H1 (cell line): ENCODE measurements at regions not wholly inside any gene's neighbourhood (a gene's known extent, or its start where the extent isn't known, plus 50 kb on each side); places are given as distances from the start of the nearest gene placed in this dataset.
A peak's percentile ranks its signal among the peaks of the same experiment; 100 is the strongest.

ENCODE experiments used
- CTCF ChIA-PET: fragments of 300-600 bp; sonication (Branson Sonifier 250); formaldehyde crosslinking; loops from one replicate; lab custom pipeline; 2021; ENCODE audit not compliant: partially characterized antibody; lab: Charles Lee
- POLR2A ChIA-PET: fragments of 300-600 bp; sonication (Branson Sonifier 250); formaldehyde crosslinking; loops from one replicate; lab custom pipeline; 2021; ENCODE audit warnings: inconsistent platforms; ENCODE audit not compliant: partially characterized antibody; lab: Charles Lee
- DNase-seq, 2 experiments: peaks; one replicate each; pipeline versions ENCODE4 v3.0.0 to v3.0.0-alpha.2; 2010 to 2022; ENCODE audit warnings: low spot score in 2 of 2, low read depth in 1 of 2, mixed read lengths in 1 of 2
- FAIRE-seq: peaks from 2 replicates; lab custom pipeline; 2011; peaks lifted over from hg19 to GRCh38; lab: Jason Lieb, UNC
- H2AFZ ChIP-seq: 2 replicates; pipeline ENCODE4 v1.8.1; 2012; ENCODE audit warnings: low read length, inconsistent platforms
- H2AK5ac ChIP-seq: 2 replicates; pipeline ENCODE4 v1.6.1; 2013; ENCODE audit warnings: low read depth, low read length
- H2BK120ac ChIP-seq: replicated peaks from 2 replicates; pipeline ENCODE3; 2013; ENCODE audit warnings: low read depth, low read length, inconsistent platforms
- H2BK12ac ChIP-seq: 2 replicates; pipeline ENCODE4 v1.6.1; 2013; ENCODE audit warnings: low read depth, low read length
- H2BK15ac ChIP-seq: 2 replicates; pipeline ENCODE4 v1.6.1; 2013; ENCODE audit warnings: low read length
- H2BK20ac ChIP-seq: 2 replicates; pipeline ENCODE4 v1.6.1; 2013; ENCODE audit warnings: low read length
- H2BK5ac ChIP-seq: 2 replicates; pipeline ENCODE4 v1.6.1; 2013; ENCODE audit warnings: low read depth, low read length
- H3K14ac ChIP-seq: 2 replicates; pipeline ENCODE4 v1.6.1; 2013; ENCODE audit warnings: inconsistent platforms; ENCODE audit not compliant: insufficient read length
- H3K18ac ChIP-seq: 2 replicates; pipeline ENCODE4 v1.6.1; 2013; ENCODE audit warnings: low read length; ENCODE audit errors: extremely low read depth
- H3K23ac ChIP-seq: 2 replicates; pipeline ENCODE4 v1.6.1; 2013; ENCODE audit warnings: inconsistent platforms; ENCODE audit not compliant: insufficient read length
- H3K23me2 ChIP-seq: 2 replicates; pipeline ENCODE4 v1.6.1; 2013; ENCODE audit warnings: low read depth, low read length
- H3K27ac ChIP-seq: 2 replicates; pipeline ENCODE4 v1.6.1; 2011; ENCODE audit warnings: low read depth, low read length, inconsistent platforms
- H3K27me3 ChIP-seq, 4 experiments: replicated peaks in 1 of 4; 1 replicate in 1 of 4; 2 replicates in 3 of 4; pipeline versions ENCODE4 v1.6.1 to v1.8.1; 2011 to 2013; ENCODE audit warnings: low read length in 3 of 4, mild to moderate bottlenecking in 3 of 4, inconsistent platforms in 2 of 4, mixed read lengths in 2 of 4, moderate library complexity in 1 of 4; ENCODE audit not compliant: control insufficient read depth in 3 of 4, insufficient read depth in 3 of 4; ENCODE audit errors: extremely low read depth in 1 of 4
- H3K36me3 ChIP-seq, 4 experiments: 2 replicates each; pipeline versions ENCODE4 v1.6.1 to v1.8.1; 2011 to 2013; ENCODE audit warnings: mild to moderate bottlenecking in 4 of 4, low read length in 3 of 4, moderate library complexity in 2 of 4, control low read depth in 1 of 4, inconsistent platforms in 1 of 4; ENCODE audit not compliant: insufficient read depth in 4 of 4, control insufficient read depth in 2 of 4
- H3K4ac ChIP-seq: replicated peaks from 2 replicates; pipeline ENCODE3; 2013; ENCODE audit warnings: low read length, low read depth, mixed read lengths, inconsistent platforms; ENCODE audit not compliant: insufficient read length
- H3K4me1 ChIP-seq, 4 experiments: replicated peaks in 1 of 4; 1 replicate in 1 of 4; 2 replicates in 3 of 4; pipeline versions ENCODE4 v1.6.1 to v1.8.1; 2011 to 2013; ENCODE audit warnings: low read length in 3 of 4, inconsistent platforms in 2 of 4, mixed read lengths in 1 of 4; ENCODE audit not compliant: insufficient read depth in 4 of 4, control insufficient read depth in 3 of 4
- H3K4me2 ChIP-seq, 2 experiments: 2 replicates each; pipeline versions ENCODE4 v1.6.1 to v1.8.1; 2011 to 2013; ENCODE audit warnings: low read depth in 2 of 2, low read length in 2 of 2, control low read depth in 1 of 2, inconsistent platforms in 1 of 2, mild to moderate bottlenecking in 1 of 2; ENCODE audit not compliant: insufficient read depth in 1 of 2
- H3K4me3 ChIP-seq, 4 experiments: fragments of 200-600, 300-600 bp in 1 of 4; sonication (generic), shearing (Covaris generic), sonication (Bioruptor Twin) in 1 of 4; 2 replicates each; pipeline versions ENCODE4 v1.5.1 to v1.8.1; 2011 to 2016; ENCODE audit warnings: low read length in 4 of 4, low read depth in 3 of 4, control low read depth in 2 of 4, inconsistent platforms in 2 of 4, mild to moderate bottlenecking in 2 of 4, mixed read lengths in 1 of 4, moderate library complexity in 1 of 4; ENCODE audit not compliant: insufficient read depth in 2 of 4; ENCODE audit errors: extremely low read depth in 1 of 4
- H3K56ac ChIP-seq: replicated peaks from 2 replicates; pipeline ENCODE3; 2013; ENCODE audit warnings: low read depth, mild to moderate bottlenecking, mixed read lengths, low read length, inconsistent platforms; ENCODE audit not compliant: insufficient read length
- H3K79me1 ChIP-seq: 2 replicates; pipeline ENCODE4 v1.6.1; 2013; ENCODE audit warnings: low read depth, low read length, control low read depth
- H3K79me2 ChIP-seq, 2 experiments: 2 replicates each; pipeline versions ENCODE4 v1.6.1 to v1.8.1; 2012 to 2013; ENCODE audit warnings: low read length in 2 of 2, mild to moderate bottlenecking in 2 of 2, inconsistent platforms in 1 of 2; ENCODE audit not compliant: insufficient read depth in 2 of 2, control insufficient read depth in 1 of 2
- H3K9ac ChIP-seq, 4 experiments: replicated peaks in 1 of 4; 1 replicate in 1 of 4; 2 replicates in 3 of 4; pipeline versions ENCODE4 v1.6.1 to v1.8.1; 2011 to 2013; ENCODE audit warnings: low read depth in 3 of 4, low read length in 3 of 4, control low read depth in 2 of 4, mild to moderate bottlenecking in 2 of 4, moderate library complexity in 2 of 4, inconsistent platforms in 1 of 4; ENCODE audit errors: extremely low read depth in 1 of 4
- H3K9me3 ChIP-seq, 2 experiments: 2 replicates each; pipeline versions ENCODE4 v1.6.1 to v1.8.1; 2012 to 2013; ENCODE audit warnings: mild to moderate bottlenecking in 2 of 2, moderate library complexity in 2 of 2, control low read depth in 1 of 2, inconsistent platforms in 1 of 2, low read depth in 1 of 2, low read length in 1 of 2, mixed read lengths in 1 of 2; ENCODE audit not compliant: insufficient read depth in 2 of 2
- H4K20me1 ChIP-seq, 2 experiments: replicated peaks in 1 of 2; 2 replicates each; pipeline versions ENCODE3 to v1.8.1; 2011 to 2013; ENCODE audit warnings: inconsistent platforms in 2 of 2, low read length in 2 of 2, mild to moderate bottlenecking in 1 of 2; ENCODE audit not compliant: insufficient read depth in 2 of 2, control insufficient read depth in 1 of 2
- H4K5ac ChIP-seq: 2 replicates; pipeline ENCODE4 v1.6.1; 2013; ENCODE audit warnings: low read length, low read depth, mixed read lengths, inconsistent platforms; ENCODE audit not compliant: insufficient read length
- H4K8ac ChIP-seq: 2 replicates; pipeline ENCODE4 v1.8.0; 2013; ENCODE audit warnings: mild to moderate bottlenecking, moderate library complexity, low read length, inconsistent platforms; ENCODE audit not compliant: insufficient read depth; ENCODE audit errors: extremely low read depth
- H4K91ac ChIP-seq: replicated peaks from 2 replicates; pipeline ENCODE3; 2013; ENCODE audit warnings: low read length, mixed read lengths, inconsistent platforms; ENCODE audit not compliant: insufficient read length
- ASH2L ChIP-seq: fragments of 200-600, 300-600 bp; sonication (generic); IDR thresholded peaks from one replicate; pipeline ENCODE4 v1.7.1; 2017; ENCODE audit warnings: low read length
- BACH1 ChIP-seq: IDR thresholded peaks from 2 replicates; pipeline ENCODE4 v1.6.1; 2012; ENCODE audit warnings: low read length, improper control_type of control experiment
- HDAC2 ChIP-seq, 2 experiments: fragments of 300-600 bp in 1 of 2; sonication (generic) in 1 of 2; IDR thresholded peaks; 2 replicates each; pipeline ENCODE4 v1.6.1; 2011 to 2012; ENCODE audit warnings: low read depth in 2 of 2, low read length in 2 of 2, mild to moderate bottlenecking in 2 of 2, moderate library complexity in 2 of 2, borderline replicate concordance in 1 of 2, inconsistent platforms in 1 of 2
- MAFK ChIP-seq: IDR thresholded peaks from 2 replicates; pipeline ENCODE4 v1.6.1; 2012; ENCODE audit warnings: low read depth, mild to moderate bottlenecking, improper control_type of control experiment, low read length
- RFX5 ChIP-seq: IDR thresholded peaks from 2 replicates; pipeline ENCODE4 v1.6.1; 2011; ENCODE audit warnings: low read depth, low read length, improper control_type of control experiment, borderline replicate concordance
- SP1 ChIP-seq: IDR thresholded peaks from 2 replicates; pipeline ENCODE4 v1.6.1; 2011; ENCODE audit warnings: low read depth, low read length
- ZNF274 ChIP-seq: IDR thresholded peaks from 2 replicates; pipeline ENCODE4 v1.7.0; 2012; ENCODE audit warnings: low read length, borderline replicate concordance; ENCODE audit errors: extremely low read depth
- WGBS, 2 experiments: shearing (Covaris generic) in 1 of 2; methylation state at CpG; one replicate each; pipeline versions ENCODE4 v1.1.6 to v1.1.7; 2013 to 2015; ENCODE audit warnings: low lambda C conversion rate in 2 of 2, mixed read lengths in 2 of 2, inconsistent platforms in 1 of 2, low coverage in 1 of 2, missing lambda C conversion rate in 1 of 2; ENCODE audit not compliant: insufficient replicate concordance in 2 of 2, insufficient coverage in 1 of 2, insufficient read length in 1 of 2; ENCODE audit errors: extremely low coverage in 1 of 2, missing lambda C conversion rate in 1 of 2; 5-methylcytosine and 5-hydroxymethylcytosine counted together

DNA sequence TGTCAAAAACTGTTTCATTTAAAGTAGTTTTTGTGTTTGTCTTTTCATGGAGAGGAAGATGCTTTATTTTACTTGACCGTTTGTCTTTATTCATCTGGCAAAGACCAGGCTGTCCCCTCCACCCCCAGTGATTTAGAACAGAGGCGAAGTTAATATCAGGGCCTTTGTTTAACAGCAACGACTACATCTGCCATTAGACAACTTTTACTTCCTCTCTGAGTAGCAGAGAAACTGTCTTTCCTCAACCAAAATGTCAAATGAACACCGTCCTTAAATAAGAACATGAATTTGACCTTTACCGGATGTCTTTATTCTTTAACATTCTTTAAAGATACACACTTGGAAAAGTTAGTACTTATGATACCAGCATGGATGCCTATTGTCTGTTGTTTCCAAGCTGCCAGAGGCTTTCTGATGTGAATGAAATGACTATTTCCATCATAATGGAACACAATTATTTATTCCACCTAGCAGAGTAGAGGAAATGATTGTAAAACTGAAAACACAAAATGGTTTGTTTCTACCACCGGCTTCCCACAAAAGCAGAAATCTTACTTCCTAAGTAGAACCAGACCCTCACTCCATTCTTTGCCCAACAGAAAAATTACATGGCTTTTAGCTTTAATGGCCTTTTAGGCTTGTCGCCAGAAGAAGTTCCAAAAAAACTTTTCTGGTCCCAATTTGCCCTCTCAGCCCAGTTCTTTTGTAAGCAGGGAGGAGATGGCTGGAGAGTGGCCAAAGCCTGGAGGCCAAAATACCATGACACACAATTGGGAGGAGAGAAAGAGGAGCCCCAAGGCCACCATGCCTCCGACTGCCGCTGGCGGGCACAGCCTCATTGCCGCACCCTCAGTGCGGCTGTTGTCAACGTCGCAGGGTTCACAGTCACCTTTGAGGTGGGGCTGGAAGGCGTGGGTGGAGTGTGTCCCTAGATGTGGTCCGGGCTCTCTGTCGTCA, 168.5 kb downstream of the TEX36 start:
- Histone ChIP-seq H3K23me2 (no peaks in the 10 kb centered on the region), H2BK12ac (no peak overlapping the region), H2BK120ac (no peak overlapping the region), H3K36me3 (no peaks in the 10 kb centered on the region), H2AFZ (peak overlapping the region; percentile 54; the same call in 1 of the 2 replicates), H3K9me3 (peaks cover 11 to 21% of the 10 kb centered on the region in 2 experiments; a peak in 3 of 4 replicates), H3K4me1 (peaks cover 0 to 17% (median 10%) of the 10 kb centered on the region in 4 experiments; a peak in 4 of 7 replicates), H2BK5ac (peak overlapping the region; percentile 73; the same call in 1 of the 2 replicates), H3K9ac (no peak overlapping the region; a peak in 1 of 7 replicates), H4K5ac (no peak overlapping the region), H3K27me3 (0 out of 7 replicates have a peak, but pooled peaks cover 0 to 3% (median 0%) of the 10 kb centered on the region in 4 experiments), H3K18ac (no peak overlapping the region), H3K14ac (no peak overlapping the region), H2BK15ac (no peak overlapping the region), H4K8ac (peak overlapping the region; percentile 63), H3K79me2 (no peaks in the 10 kb centered on the region), H3K4me2 (no peak overlapping the region), H3K23ac (no peak overlapping the region), H3K4me3 (peak overlapping the region in 1 of 4 experiments; percentile 5; a peak in 1 of 8 replicates), H3K79me1 (no peaks in the 10 kb centered on the region), H2AK5ac (no peak overlapping the region), H3K4ac (no peak overlapping the region), H4K91ac (peak overlapping the region; percentile 63), H2BK20ac (no peak overlapping the region), H3K27ac (no peak overlapping the region), H3K56ac (no peak overlapping the region), H4K20me1 (no peaks in the 10 kb centered on the region)
- WGBS, 2 experiments = 83% methylated on average over 17 of the region's 17 CpGs; no CpG with 5 or more reads in 1 of the 2 experiments
- no peak for DNase-seq
- ChIA-PET POLR2A (interaction anchor here (0.8 to 1.1 kb wide), 2 partner anchors 13 to 205 kb away, joined by 3 read pairs; partner anchors contain the start of gene EDRF1), CTCF (interaction anchor here (0.6 to 2.6 kb wide), 7 partner anchors 8 to 197 kb away, joined by 3 to 10 read pairs (median 3); no protein-coding TSS in a partner anchor)
- TF ChIP-seq RFX5 = no peak
- no peak for TF ChIP-seq BACH1
- TF ChIP-seq HDAC2 (IDR thresholded peaks at IDR 0.05; ENCODE audit: borderline replicate concordance in 1 of 2, low read depth in 2 of 2, low read length in 2 of 2) = no peak
- no peak for TF ChIP-seq MAFK
- no peak for TF ChIP-seq SP1
- no peak for TF ChIP-seq ZNF274
- TF ChIP-seq ASH2L = no peak
- FAIRE-seq = peak; percentile 65
